ENCODE measurements at regions not wholly inside any gene's neighbourhood (a gene's known extent, or its start where the extent isn't known, plus 50 kb on each side); places are given as distances from the start of the nearest gene placed in this dataset.

DNA sequence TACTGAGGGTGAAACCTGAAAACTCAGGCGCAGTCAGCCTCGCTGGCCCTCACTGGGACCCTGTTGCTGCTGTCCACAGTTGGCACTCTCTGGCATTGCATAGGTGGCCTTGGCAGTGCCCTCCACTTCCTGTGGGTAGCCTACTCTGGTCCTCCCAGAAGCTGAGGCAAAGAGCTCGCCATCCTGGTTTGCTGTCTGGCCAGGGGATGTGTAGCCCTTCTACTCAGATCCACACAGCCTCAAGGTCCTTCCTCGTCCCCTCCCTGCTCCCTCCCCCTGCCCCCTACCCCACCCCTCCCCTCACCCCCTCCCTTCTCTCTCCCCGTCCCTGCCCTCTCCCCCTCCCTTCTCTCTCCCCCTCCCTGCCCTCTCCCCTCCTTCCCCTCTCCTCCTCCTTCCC lies 176.0 kb downstream of the OLFM1 start:
- TF ChIP-seq CTCF (IDR thresholded peaks at IDR 0.05) (no peak), POLR2A (IDR thresholded peaks at IDR 0.05) (no peak)

Data from breast epithelium (tissue), 3 donors.